Prostate gland (tissue), 2 donors: ENCODE measurements at regions not wholly inside any gene's neighbourhood (a gene's known extent, or its start where the extent isn't known, plus 50 kb on each side); places are given as distances from the start of the nearest gene placed in this dataset.

Experiments
- DNase-seq: peaks from one replicate; pipeline ENCODE4 v3.0.0-alpha.2; 2019; ENCODE audit warnings: low spot score
- H3K27ac ChIP-seq, 2 donors: fragments of 200-600 bp; sonication (generic); 2 replicates each; pipeline ENCODE4 v1.5.1; 2017 to 2019
- H3K27me3 ChIP-seq: fragments of 200-600 bp; sonication (generic); replicated peaks from 2 replicates; pipeline ENCODE4 v1.5.1; 2019; ENCODE audit not compliant: insufficient read depth
- H3K36me3 ChIP-seq, 2 donors: fragments of 200-600 bp; sonication (generic); 1 replicate in 1 of 2; 2 replicates in 1 of 2; pipeline versions ENCODE4 v1.5.1 to v1.8.1; 2017 to 2019
- H3K4me1 ChIP-seq: fragments of 200-600 bp; sonication (generic); replicated peaks from 2 replicates; pipeline ENCODE4 v1.5.1; 2019
- H3K4me3 ChIP-seq, 2 donors: fragments of 200-600 bp; sonication (generic); 2 replicates each; pipeline ENCODE4 v1.5.1; 2017 to 2019
- H3K9me3 ChIP-seq: fragments of 200-600 bp; sonication (generic); 2 replicates; pipeline ENCODE4 v1.5.1; 2017
- POLR2A ChIP-seq: fragments of 450-650 bp; IDR thresholded peaks from one replicate; pipeline ENCODE4 v1.6.1; 2016; ENCODE audit warnings: antibody characterized with exemption, mild to moderate bottlenecking
- POLR2AphosphoS5 ChIP-seq: sonication (generic); formaldehyde crosslinking; IDR thresholded peaks from one replicate; pipeline ENCODE4 v1.6.1; 2017; ENCODE audit warnings: antibody characterized with exemption
- WGBS: methylation state at CpG from one replicate; pipeline ENCODE4 v1.1.5; 2018; 5-methylcytosine and 5-hydroxymethylcytosine counted together
- intact Hi-C: fragments of 100-400 bp; cut with DNase I; formaldehyde crosslinking; loops from one replicate; pipeline ENCODE4 v1.14.2; 2022
- TF ChIP-seq, protein P1 (sequence below), 4 experiments: fragments of 200-600 bp in 2 of 4; fragments of 450-650 bp in 2 of 4; sonication (generic) in 2 of 4; IDR thresholded peaks; 1 replicate in 3 of 4; 2 replicates in 1 of 4; pipeline ENCODE4 v1.5.1; 2016 to 2019; ENCODE audit warnings: antibody characterized with exemption in 4 of 4, mild to moderate bottlenecking in 2 of 4, moderate library complexity in 2 of 4

DNA sequence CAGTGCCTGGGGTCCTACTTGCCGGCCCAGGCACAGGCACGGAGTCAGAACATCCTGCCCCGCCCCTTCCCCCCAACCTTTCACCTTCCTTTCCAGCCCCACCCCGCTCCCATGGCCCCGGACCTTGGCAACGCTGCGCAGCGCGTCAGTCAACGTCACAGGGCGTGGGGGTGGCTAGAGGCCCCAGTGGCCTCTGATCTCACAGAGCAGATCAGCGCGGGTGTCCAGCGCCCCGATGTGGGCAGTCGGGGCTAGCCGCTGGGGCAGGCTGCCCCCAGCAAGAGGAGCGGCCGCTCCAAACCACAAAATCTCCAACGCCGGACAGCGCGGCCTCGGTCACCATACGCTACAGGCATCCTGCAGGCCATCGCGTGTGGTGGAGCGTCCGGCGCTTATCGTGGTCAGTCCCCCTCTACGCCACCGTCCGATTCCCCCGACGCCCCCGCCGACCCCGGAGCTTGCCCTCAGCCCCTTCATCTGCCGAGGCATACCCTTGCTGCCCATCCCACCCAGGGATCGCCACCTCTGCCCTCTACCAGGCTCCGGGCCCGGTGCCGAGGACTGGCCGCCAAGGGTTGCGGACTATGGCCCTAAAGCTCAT is 69.6 kb upstream of the APOOL start:
- Histone ChIP-seq H3K27ac (no peak overlapping the region), H3K27me3 (no peaks in the 10 kb centered on the region), H3K9me3 (no peaks in the 10 kb centered on the region), H3K4me3 (no peak overlapping the region), H3K4me1 (no peaks in the 10 kb centered on the region), H3K36me3 (no peaks in the 10 kb centered on the region)
- DNase-seq = no peak
- TF ChIP-seq POLR2A (no peak), POLR2AphosphoS5 (no peak)
- TF ChIP-seq, protein P1, sequence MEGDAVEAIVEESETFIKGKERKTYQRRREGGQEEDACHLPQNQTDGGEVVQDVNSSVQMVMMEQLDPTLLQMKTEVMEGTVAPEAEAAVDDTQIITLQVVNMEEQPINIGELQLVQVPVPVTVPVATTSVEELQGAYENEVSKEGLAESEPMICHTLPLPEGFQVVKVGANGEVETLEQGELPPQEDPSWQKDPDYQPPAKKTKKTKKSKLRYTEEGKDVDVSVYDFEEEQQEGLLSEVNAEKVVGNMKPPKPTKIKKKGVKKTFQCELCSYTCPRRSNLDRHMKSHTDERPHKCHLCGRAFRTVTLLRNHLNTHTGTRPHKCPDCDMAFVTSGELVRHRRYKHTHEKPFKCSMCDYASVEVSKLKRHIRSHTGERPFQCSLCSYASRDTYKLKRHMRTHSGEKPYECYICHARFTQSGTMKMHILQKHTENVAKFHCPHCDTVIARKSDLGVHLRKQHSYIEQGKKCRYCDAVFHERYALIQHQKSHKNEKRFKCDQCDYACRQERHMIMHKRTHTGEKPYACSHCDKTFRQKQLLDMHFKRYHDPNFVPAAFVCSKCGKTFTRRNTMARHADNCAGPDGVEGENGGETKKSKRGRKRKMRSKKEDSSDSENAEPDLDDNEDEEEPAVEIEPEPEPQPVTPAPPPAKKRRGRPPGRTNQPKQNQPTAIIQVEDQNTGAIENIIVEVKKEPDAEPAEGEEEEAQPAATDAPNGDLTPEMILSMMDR (IDR thresholded peaks at IDR 0.05) = no peak
- intact Hi-C loops = no loop called here
- 95% methylated on average over 33 of the region's 46 CpGs for WGBS
